IMR-90 (cell line): ENCODE measurements at regions not wholly inside any gene's neighbourhood (a gene's known extent, or its start where the extent isn't known, plus 50 kb on each side); places are given as distances from the start of the nearest gene placed in this dataset.

Experiments
- ATAC-seq: fragments of 200-7000 bp; cut with Tn5 transposase; 2 replicates; pipeline ENCODE4 v1.9.1; 2020; ENCODE audit warnings: low read depth, mild to moderate bottlenecking, moderate library complexity
- BruUV-seq: library from RNA; stranded (reverse); fragments of 400-500 nt; replicated peaks from 2 replicates; lab custom pipeline; 2021; lab: Mats Ljungman, UMichigan
- CTCF ChIA-PET: fragments of 300-600 bp; formaldehyde crosslinking; extraction: SDS; loops from one replicate; lab custom pipeline; 2021; ENCODE audit warnings: antibody characterized with exemption; lab: Yijun Ruan, JAX
- POLR2A ChIA-PET: fragments of 300-600 bp; sonication (Branson Sonifier 250); formaldehyde crosslinking; loops from one replicate; lab custom pipeline; 2022; ENCODE audit warnings: antibody characterized with exemption; ENCODE audit not compliant: unreplicated experiment; lab: Charles Lee
- DNase-seq: peaks from one replicate; pipeline ENCODE4 v3.0.0; 2013
- H2AFZ ChIP-seq: replicated peaks from 2 replicates; pipeline ENCODE3; 2013; ENCODE audit warnings: low read length, mild to moderate bottlenecking; ENCODE audit not compliant: poor library complexity
- H2AK5ac ChIP-seq: 2 replicates; pipeline ENCODE4 v1.6.1; 2013; ENCODE audit warnings: low read depth, low read length, inconsistent platforms
- H2AK9ac ChIP-seq: replicated peaks from 2 replicates; pipeline ENCODE3; 2013; ENCODE audit warnings: mild to moderate bottlenecking, low read depth, low read length, moderate library complexity; ENCODE audit not compliant: poor library complexity
- H2BK120ac ChIP-seq: 2 replicates; pipeline ENCODE4 v1.6.1; 2013; ENCODE audit warnings: low read depth, low read length, inconsistent platforms
- H2BK15ac ChIP-seq: 3 replicates; pipeline ENCODE4 v1.6.1; 2013; ENCODE audit warnings: low read depth, low read length, inconsistent platforms
- H2BK20ac ChIP-seq: 2 replicates; pipeline ENCODE4 v1.6.1; 2013; ENCODE audit warnings: low read depth, mild to moderate bottlenecking, inconsistent platforms, low read length, moderate library complexity
- H2BK5ac ChIP-seq: 2 replicates; pipeline ENCODE4 v1.6.1; 2013; ENCODE audit warnings: mild to moderate bottlenecking, low read depth, low read length, inconsistent platforms; ENCODE audit not compliant: poor library complexity, severe bottlenecking
- H3K14ac ChIP-seq: replicated peaks from 2 replicates; pipeline ENCODE4 v1.6.1; 2013; ENCODE audit warnings: low read depth, low read length, inconsistent platforms
- H3K18ac ChIP-seq: 2 replicates; pipeline ENCODE4 v1.6.1; 2013; ENCODE audit warnings: low read depth, low read length, control low read depth
- H3K23ac ChIP-seq: 2 replicates; pipeline ENCODE4 v1.6.1; 2013; ENCODE audit warnings: low read depth, low read length, inconsistent platforms
- H3K27ac ChIP-seq: 2 replicates; pipeline ENCODE4 v1.5.1; 2013; ENCODE audit warnings: mild to moderate bottlenecking, control low read depth, low read length; ENCODE audit not compliant: insufficient read depth
- H3K27me3 ChIP-seq: 2 replicates; pipeline ENCODE4 v1.6.1; 2013; ENCODE audit warnings: low read length; ENCODE audit not compliant: control insufficient read depth, insufficient read depth
- H3K36me3 ChIP-seq: 2 replicates; pipeline ENCODE4 v1.6.1; 2013; ENCODE audit warnings: low read length, mixed read lengths; ENCODE audit not compliant: control insufficient read depth, insufficient read depth
- H3K4ac ChIP-seq: 2 replicates; pipeline ENCODE4 v1.6.1; 2013; ENCODE audit warnings: low read depth, low read length, inconsistent platforms
- H3K4me1 ChIP-seq: 2 replicates; pipeline ENCODE4 v1.6.1; 2013; ENCODE audit warnings: low read length, mixed read lengths; ENCODE audit not compliant: control insufficient read depth, insufficient read depth
- H3K4me2 ChIP-seq: 2 replicates; pipeline ENCODE4 v1.6.1; 2013; ENCODE audit warnings: low read depth, mild to moderate bottlenecking, control low read depth, low read length, moderate library complexity
- H3K4me3 ChIP-seq: 2 replicates; pipeline ENCODE4 v1.5.1; 2013; ENCODE audit warnings: low read depth, mild to moderate bottlenecking, control low read depth, low read length, moderate library complexity; ENCODE audit not compliant: insufficient read depth
- H3K56ac ChIP-seq: 2 replicates; pipeline ENCODE4 v1.6.1; 2013; ENCODE audit warnings: low read length, inconsistent platforms; ENCODE audit not compliant: insufficient read depth; ENCODE audit errors: extremely low read depth
- H3K79me1 ChIP-seq, 2 experiments: 2 replicates each; pipeline ENCODE4 v1.6.1; 2013; ENCODE audit warnings: low read length in 2 of 2, inconsistent platforms in 1 of 2, low read depth in 1 of 2
- H3K9ac ChIP-seq: 2 replicates; pipeline ENCODE4 v1.6.1; 2013; ENCODE audit warnings: low read depth, low read length, control low read depth
- H3K9me1 ChIP-seq: 2 replicates; pipeline ENCODE4 v1.6.1; 2013; ENCODE audit warnings: low read length, inconsistent platforms; ENCODE audit not compliant: insufficient read depth
- H3K9me3 ChIP-seq: 2 replicates; pipeline ENCODE4 v1.6.1; 2013; ENCODE audit warnings: low read length; ENCODE audit not compliant: control insufficient read depth, insufficient read depth
- H4K20me1 ChIP-seq: 2 replicates; pipeline ENCODE4 v1.6.1; 2013; ENCODE audit warnings: low read length, inconsistent platforms; ENCODE audit not compliant: insufficient read depth
- H4K5ac ChIP-seq: 2 replicates; pipeline ENCODE4 v1.6.1; 2013; ENCODE audit warnings: mild to moderate bottlenecking, low read depth, low read length, control low read depth
- H4K8ac ChIP-seq, 2 experiments: 2 replicates each; pipeline ENCODE4 v1.6.1; 2013; ENCODE audit warnings: low read depth in 2 of 2, low read length in 2 of 2, control low read depth in 1 of 2, inconsistent platforms in 1 of 2
- H4K91ac ChIP-seq: 2 replicates; pipeline ENCODE4 v1.6.1; 2013; ENCODE audit warnings: low read depth, low read length, inconsistent platforms; ENCODE audit not compliant: insufficient read depth
- CEBPB ChIP-seq: IDR thresholded peaks from 2 replicates; pipeline ENCODE4 v1.6.1; 2012; ENCODE audit warnings: low read depth, low read length, improper control_type of control experiment
- CHD1 ChIP-seq: IDR thresholded peaks from 2 replicates; pipeline ENCODE4 v1.6.1; 2012; ENCODE audit warnings: low read depth, low read length, improper control_type of control experiment
- MAZ ChIP-seq: IDR thresholded peaks from 2 replicates; pipeline ENCODE4 v1.6.1; 2012; ENCODE audit warnings: low read depth, mild to moderate bottlenecking, low read length, improper control_type of control experiment, moderate library complexity, borderline replicate concordance
- MXI1 ChIP-seq: IDR thresholded peaks from 2 replicates; pipeline ENCODE4 v1.6.1; 2012; ENCODE audit warnings: low read depth, mild to moderate bottlenecking, low read length, moderate library complexity, borderline replicate concordance
- RCOR1 ChIP-seq: IDR thresholded peaks from 2 replicates; pipeline ENCODE4 v1.6.1; 2012; ENCODE audit warnings: mild to moderate bottlenecking, low read length, improper control_type of control experiment; ENCODE audit not compliant: insufficient replicate concordance
- RFX5 ChIP-seq: IDR thresholded peaks from 2 replicates; pipeline ENCODE4 v1.8.0; 2012; ENCODE audit warnings: low read depth, mild to moderate bottlenecking, low read length, moderate library complexity
- SMC3 ChIP-seq: fragments of 150-350 bp; IDR thresholded peaks from 2 replicates; pipeline ENCODE4 v1.6.1; 2016; ENCODE audit warnings: low read depth, mild to moderate bottlenecking, antibody characterized with exemption, low read length, moderate library complexity
- WGBS, 2 experiments: methylation state at CpG; one replicate each; pipeline versions ENCODE4 v1.1.5 to v1.1.7; 2013; ENCODE audit warnings: missing lambda C conversion rate in 2 of 2; ENCODE audit not compliant: insufficient read length in 1 of 2; ENCODE audit errors: extremely low coverage in 2 of 2; 5-methylcytosine and 5-hydroxymethylcytosine counted together
- dilution Hi-C: fragments of 300-500 bp; cut with HindIII; formaldehyde crosslinking; loops from one replicate; pipeline ENCODE4 v1.14.3; 2018; ENCODE audit warnings: low sequenced_read_pairs; ENCODE audit not compliant: unreplicated experiment
- in situ Hi-C: fragments of 300-500 bp; cut with MboI; formaldehyde crosslinking; loops from 3 replicates; pipeline ENCODE4 v1.14.3; 2019; ENCODE audit warnings: low sequenced_read_pairs, inconsistent platforms, mixed read lengths
- intact Hi-C: fragments of 100-400 bp; cut with micrococcal nuclease; formaldehyde crosslinking; loops from 2 replicates; pipeline ENCODE4 v1.10.0; 2022
- TF ChIP-seq, protein P1 (sequence below): conservative IDR thresholded peaks from 2 replicates; pipeline ENCODE4 v1.5.1; 2012; ENCODE audit warnings: mild to moderate bottlenecking, low read depth, low read length, improper control_type of control experiment
- TF ChIP-seq, protein P2 (sequence below): fragments of 150-350 bp; IDR thresholded peaks from 2 replicates; pipeline ENCODE4 v1.6.1; 2017; ENCODE audit warnings: mild to moderate bottlenecking, antibody characterized with exemption, low read length, low read depth

DNA sequence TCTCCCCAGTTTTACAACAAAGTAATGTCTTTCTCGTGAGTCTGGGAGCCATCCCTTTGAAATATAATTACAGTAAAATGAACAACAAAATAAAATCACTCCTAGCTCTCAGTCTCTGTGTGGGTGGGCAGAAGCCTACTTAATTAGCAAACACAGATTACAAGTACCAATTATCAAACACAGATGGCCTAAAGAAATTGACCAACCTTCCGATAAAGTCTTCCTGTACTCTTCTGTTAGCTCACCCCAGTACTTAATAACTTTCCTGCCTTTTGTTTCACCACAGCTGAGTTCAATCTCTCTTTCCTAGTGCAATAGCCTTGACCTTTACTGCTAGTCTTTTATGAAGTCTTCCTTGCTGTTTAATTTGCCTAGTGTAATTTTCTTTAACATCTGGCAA is 719.2 kb upstream of the MBL2 start:
- in situ Hi-C loops = no loop called here
- no peak overlapping the region for H3K56ac ChIP-seq

More for the DNA sequence above, 719.2 kb upstream of the MBL2 start:
- Histone ChIP-seq H2AK9ac (no peak overlapping the region), H3K9ac (no peak overlapping the region), H4K5ac (no peak overlapping the region), H4K20me1 (no peaks in the 10 kb centered on the region), H3K4me2 (no peak overlapping the region), H3K79me1 (no peaks in the 10 kb centered on the region), H3K36me3 (no peaks in the 10 kb centered on the region), H2BK5ac (no peak overlapping the region), H4K8ac (no peak overlapping the region), H2BK20ac (no peak overlapping the region), H3K23ac (no peak overlapping the region), H3K27ac (no peak overlapping the region), H3K4me3 (no peak overlapping the region), H2AFZ (no peak overlapping the region), H3K27me3 (no peaks in the 10 kb centered on the region), H4K91ac (no peak overlapping the region), H2BK15ac (no peak overlapping the region), H3K18ac (no peak overlapping the region), H3K9me1 (no peaks in the 10 kb centered on the region), H3K9me3 (no peaks in the 10 kb centered on the region; the same call in 1 of the 2 replicates), H3K4me1 (no peaks in the 10 kb centered on the region), H2AK5ac (no peak overlapping the region), H3K4ac (no peak overlapping the region), H3K14ac (no peak overlapping the region), H2BK120ac (no peak overlapping the region)
- WGBS, 2 experiments = 80% methylated on average over 1 of the region's 2 CpGs; no CpG with 5 or more reads in 1 of the 2 experiments
- POLR2A ChIA-PET = no interaction called here
- dilution Hi-C loops (no loop called here), intact Hi-C loops (no loop called here)
- ATAC-seq (no peak), DNase-seq (no peak)
- TF ChIP-seq CEBPB (no peak), RFX5 (no peak), MXI1 (no peak), RCOR1 (no peak), MAZ (no peak), CHD1 (no peak), SMC3 (no peak)
- TF ChIP-seq, protein P1, sequence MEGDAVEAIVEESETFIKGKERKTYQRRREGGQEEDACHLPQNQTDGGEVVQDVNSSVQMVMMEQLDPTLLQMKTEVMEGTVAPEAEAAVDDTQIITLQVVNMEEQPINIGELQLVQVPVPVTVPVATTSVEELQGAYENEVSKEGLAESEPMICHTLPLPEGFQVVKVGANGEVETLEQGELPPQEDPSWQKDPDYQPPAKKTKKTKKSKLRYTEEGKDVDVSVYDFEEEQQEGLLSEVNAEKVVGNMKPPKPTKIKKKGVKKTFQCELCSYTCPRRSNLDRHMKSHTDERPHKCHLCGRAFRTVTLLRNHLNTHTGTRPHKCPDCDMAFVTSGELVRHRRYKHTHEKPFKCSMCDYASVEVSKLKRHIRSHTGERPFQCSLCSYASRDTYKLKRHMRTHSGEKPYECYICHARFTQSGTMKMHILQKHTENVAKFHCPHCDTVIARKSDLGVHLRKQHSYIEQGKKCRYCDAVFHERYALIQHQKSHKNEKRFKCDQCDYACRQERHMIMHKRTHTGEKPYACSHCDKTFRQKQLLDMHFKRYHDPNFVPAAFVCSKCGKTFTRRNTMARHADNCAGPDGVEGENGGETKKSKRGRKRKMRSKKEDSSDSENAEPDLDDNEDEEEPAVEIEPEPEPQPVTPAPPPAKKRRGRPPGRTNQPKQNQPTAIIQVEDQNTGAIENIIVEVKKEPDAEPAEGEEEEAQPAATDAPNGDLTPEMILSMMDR = no peak
- TF ChIP-seq, protein P2, sequence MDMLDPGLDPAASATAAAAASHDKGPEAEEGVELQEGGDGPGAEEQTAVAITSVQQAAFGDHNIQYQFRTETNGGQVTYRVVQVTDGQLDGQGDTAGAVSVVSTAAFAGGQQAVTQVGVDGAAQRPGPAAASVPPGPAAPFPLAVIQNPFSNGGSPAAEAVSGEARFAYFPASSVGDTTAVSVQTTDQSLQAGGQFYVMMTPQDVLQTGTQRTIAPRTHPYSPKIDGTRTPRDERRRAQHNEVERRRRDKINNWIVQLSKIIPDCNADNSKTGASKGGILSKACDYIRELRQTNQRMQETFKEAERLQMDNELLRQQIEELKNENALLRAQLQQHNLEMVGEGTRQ = no peak
- BruUV-seq = no TSS peak
- CTCF ChIA-PET = no interaction called here
